ENCODE measurements at regions not wholly inside any gene's neighbourhood (a gene's known extent, or its start where the extent isn't known, plus 50 kb on each side); places are given as distances from the start of the nearest gene placed in this dataset.

GRCh38 chr3:145190761-145191160, 970.2 kb downstream of the PLOD2 start:
- H3K4me3 Mint-ChIP-seq: no peak overlapping the region
- H3K4me1 Mint-ChIP-seq: no peaks in the 10 kb centered on the region
- DNase-seq: no peak

GRCh38 chr3:145191543-145191942, 969.4 kb downstream of the PLOD2 start:
- H3K4me3 ChIP-seq (replicated peaks in 1 of 3; ENCODE audit: low read depth in 2 of 3, low read length in 3 of 3): no peak overlapping the region
- H3K4me2 ChIP-seq (replicated peaks; ENCODE audit: extremely low read depth, low read length, poor library complexity, severe bottlenecking): no peak overlapping the region
- H3K27ac ChIP-seq (ENCODE audit: low read depth in 1 of 2, low read length in 2 of 2): no peak overlapping the region
- H3K9me3 ChIP-seq (replicated peaks in 1 of 2; ENCODE audit: control insufficient read depth in 1 of 2, insufficient read depth in 1 of 2, low read length in 2 of 2): peaks cover 0 to 2% of the 10 kb centered on the region in 2 donors
- WGBS (ENCODE audit: insufficient coverage): no CpG with 5 or more reads among the region's 1 CpG
- H3K4me3 Mint-ChIP-seq: no peak overlapping the region
- no peaks in the 10 kb centered on the region for H3K4me1 ChIP-seq (ENCODE audit: control insufficient read depth in 1 of 2, insufficient read depth in 2 of 2, low read length in 2 of 2)
- intact Hi-C loops (cut with micrococcal nuclease): no loop called here
- H4K20me1 ChIP-seq (ENCODE audit: insufficient read depth, low read length): no peaks in the 10 kb centered on the region
- H3K27me3 Mint-ChIP-seq (ENCODE audit: low read depth in 3 of 3): no peaks in the 10 kb centered on the region
- H2AFZ ChIP-seq (ENCODE audit: insufficient read depth, low read depth, low read length, poor library complexity, severe bottlenecking): no peak overlapping the region
- TF ChIP-seq CTCF (IDR thresholded peaks at IDR 0.05): no peak
- H3K27me3 ChIP-seq (ENCODE audit: control insufficient read depth in 2 of 2, insufficient read depth in 2 of 2, low read length in 2 of 2): no peaks in the 10 kb centered on the region
- no peaks in the 10 kb centered on the region for H3K79me2 ChIP-seq (ENCODE audit: insufficient read depth, low read length)
- DNase-seq: no peak
- H3K4me1 Mint-ChIP-seq: no peaks in the 10 kb centered on the region
- no peaks in the 10 kb centered on the region for H3K36me3 Mint-ChIP-seq
- H3K9ac ChIP-seq (ENCODE audit: insufficient read depth, low read length, poor library complexity, severe bottlenecking): no peak overlapping the region
- no peak overlapping the region for H3K27ac Mint-ChIP-seq
- peaks cover 0 to 4% (median 2%) of the 10 kb centered on the region in 7 donors for H3K9me3 Mint-ChIP-seq
- H3K36me3 ChIP-seq (replicated peaks in 1 of 2; ENCODE audit: control insufficient read depth in 1 of 2, insufficient read depth in 2 of 2, low read length in 2 of 2): no peaks in the 10 kb centered on the region

More at GRCh38 chr3:145190761-145191160, 970.2 kb downstream of the PLOD2 start:
- Histone ChIP-seq H3K27ac (ENCODE audit: low read depth in 1 of 2, low read length in 2 of 2) (no peak overlapping the region), H3K9ac (ENCODE audit: insufficient read depth, low read length, poor library complexity, severe bottlenecking) (no peak overlapping the region), H3K4me1 (ENCODE audit: control insufficient read depth in 1 of 2, insufficient read depth in 2 of 2, low read length in 2 of 2) (no peaks in the 10 kb centered on the region), H4K20me1 (ENCODE audit: insufficient read depth, low read length) (no peaks in the 10 kb centered on the region), H3K4me2 (replicated peaks; ENCODE audit: extremely low read depth, low read length, poor library complexity, severe bottlenecking) (no peak overlapping the region), H3K79me2 (ENCODE audit: insufficient read depth, low read length) (no peaks in the 10 kb centered on the region), H2AFZ (ENCODE audit: insufficient read depth, low read depth, low read length, poor library complexity, severe bottlenecking) (no peak overlapping the region), H3K9me3 (replicated peaks in 1 of 2; ENCODE audit: control insufficient read depth in 1 of 2, insufficient read depth in 1 of 2, low read length in 2 of 2) (peaks cover 2 to 4% of the 10 kb centered on the region in 2 donors), H3K36me3 (replicated peaks in 1 of 2; ENCODE audit: control insufficient read depth in 1 of 2, insufficient read depth in 2 of 2, low read length in 2 of 2) (no peaks in the 10 kb centered on the region), H3K4me3 (replicated peaks in 1 of 3; ENCODE audit: low read depth in 2 of 3, low read length in 3 of 3) (no peak overlapping the region), H3K27me3 (ENCODE audit: control insufficient read depth in 2 of 2, insufficient read depth in 2 of 2, low read length in 2 of 2) (no peaks in the 10 kb centered on the region)
- H3K27ac Mint-ChIP-seq: no peak overlapping the region
- no CpG with 5 or more reads among the region's 1 CpG for WGBS (ENCODE audit: insufficient coverage)
- no peaks in the 10 kb centered on the region for H3K36me3 Mint-ChIP-seq
- no peaks in the 10 kb centered on the region for H3K27me3 Mint-ChIP-seq (ENCODE audit: low read depth in 3 of 3)
- intact Hi-C loops (cut with micrococcal nuclease): no loop called here
- peaks cover 0 to 4% (median 2%) of the 10 kb centered on the region in 7 donors for H3K9me3 Mint-ChIP-seq
- no peak for TF ChIP-seq CTCF (IDR thresholded peaks at IDR 0.05)

All from CD14-positive monocyte (primary cell).